CD4-positive, CD25-positive, alpha-beta regulatory T cell (primary cell): ENCODE measurements at regions not wholly inside any gene's neighbourhood (a gene's known extent, or its start where the extent isn't known, plus 50 kb on each side); places are given as distances from the start of the nearest gene placed in this dataset.

ENCODE experiments used
- ATAC-seq, 2 donors: fragments of 150-1000 bp; cut with Tn5 transposase; one replicate each; pipeline ENCODE4 v1.10.0; 2021; ENCODE audit warnings: low read depth in 2 of 2, moderate number of reproducible peaks in 2 of 2, moderate library complexity in 1 of 2
- DNase-seq, 3 donors: peaks; one replicate each; pipeline versions ENCODE4 v3.0.0 to v3.0.0-alpha.2; 2012 to 2022; ENCODE audit warnings: mixed read lengths in 1 of 3
- H3K27ac ChIP-seq: one replicate; pipeline ENCODE4 v1.7.0; 2013; ENCODE audit warnings: mild to moderate bottlenecking, low read length; ENCODE audit not compliant: insufficient read depth, poor library complexity, severe bottlenecking
- H3K27me3 ChIP-seq: one replicate; pipeline ENCODE4 v1.7.0; 2013; ENCODE audit warnings: low read length; ENCODE audit not compliant: control insufficient read depth, insufficient read depth
- H3K36me3 ChIP-seq: one replicate; pipeline ENCODE4 v1.7.0; 2013; ENCODE audit warnings: mild to moderate bottlenecking, low read length, moderate library complexity; ENCODE audit not compliant: control insufficient read depth, insufficient read depth
- H3K4me1 ChIP-seq: 2 replicates; pipeline ENCODE4 v1.7.0; 2013; ENCODE audit warnings: mild to moderate bottlenecking, low read length; ENCODE audit not compliant: insufficient read depth, control insufficient read depth, poor library complexity, severe bottlenecking
- H3K4me3 ChIP-seq: one replicate; pipeline ENCODE4 v1.7.0; 2013; ENCODE audit warnings: low read depth, mild to moderate bottlenecking, low read length, moderate library complexity
- H3K9me3 ChIP-seq, 2 experiments: 1 replicate in 1 of 2; 2 replicates in 1 of 2; pipeline ENCODE4 v1.7.0; 2013; ENCODE audit warnings: low read length in 2 of 2, mild to moderate bottlenecking in 1 of 2, moderate library complexity in 1 of 2; ENCODE audit not compliant: control insufficient read depth in 2 of 2
- H3K27ac Mint-ChIP-seq, 3 donors: one replicate each; pipeline ENCODE4 v1.8.0; 2020 to 2022; ENCODE audit warnings: mild to moderate bottlenecking in 3 of 3, mixed read lengths in 3 of 3, moderate library complexity in 2 of 3
- H3K27me3 Mint-ChIP-seq: one replicate; pipeline ENCODE4 v1.8.0; 2022; ENCODE audit warnings: mild to moderate bottlenecking, mixed read lengths
- H3K36me3 Mint-ChIP-seq: one replicate; pipeline ENCODE4 v1.8.0; 2020; ENCODE audit warnings: mixed read lengths
- H3K4me1 Mint-ChIP-seq, 4 donors: one replicate each; pipeline ENCODE4 v1.8.0; 2020 to 2022; ENCODE audit warnings: mixed read lengths in 4 of 4, mild to moderate bottlenecking in 1 of 4
- H3K4me3 Mint-ChIP-seq, 4 donors: one replicate each; pipeline ENCODE4 v1.8.0; 2020 to 2022; ENCODE audit warnings: mild to moderate bottlenecking in 4 of 4, mixed read lengths in 4 of 4, moderate library complexity in 3 of 4
- H3K9me3 Mint-ChIP-seq, 7 donors: one replicate each; pipeline ENCODE4 v1.8.0; 2020 to 2022; ENCODE audit warnings: mixed read lengths in 7 of 7, mild to moderate bottlenecking in 3 of 7, moderate library complexity in 2 of 7

GRCh38 chr1:59219916-59220315 is 77.0 kb upstream of the FGGY start:
- ATAC-seq (no peak), DNase-seq (no peak)
- H3K9me3 Mint-ChIP-seq, result peaks cover 0 to 5% (median 0%) of the 10 kb centered on the region in 7 donors
- no peaks in the 10 kb centered on the region for H3K36me3 ChIP-seq
- no peaks in the 10 kb centered on the region for H3K4me1 ChIP-seq
- H3K9me3 ChIP-seq, result no peaks in the 10 kb centered on the region
- H3K27ac Mint-ChIP-seq, result no peak overlapping the region
- H3K4me3 Mint-ChIP-seq, result no peak overlapping the region
- no peak overlapping the region for H3K27ac ChIP-seq
- no peaks in the 10 kb centered on the region for H3K27me3 Mint-ChIP-seq
- H3K36me3 Mint-ChIP-seq, result no peaks in the 10 kb centered on the region
- H3K4me3 ChIP-seq, result no peak overlapping the region
- no peaks in the 10 kb centered on the region for H3K27me3 ChIP-seq
- no peaks in the 10 kb centered on the region for H3K4me1 Mint-ChIP-seq

GRCh38 chr1:59220356-59220755 is 76.5 kb upstream of the FGGY start:
- ATAC-seq (no peak), DNase-seq (no peak)
- Mint-ChIP-seq H3K36me3 (no peaks in the 10 kb centered on the region), H3K4me1 (no peaks in the 10 kb centered on the region), H3K4me3 (no peak overlapping the region), H3K27ac (no peak overlapping the region), H3K27me3 (no peaks in the 10 kb centered on the region), H3K9me3 (peaks cover 0 to 5% (median 0%) of the 10 kb centered on the region in 7 donors)
- H3K27me3 ChIP-seq, result no peaks in the 10 kb centered on the region
- H3K9me3 ChIP-seq, result no peaks in the 10 kb centered on the region
- H3K4me1 ChIP-seq, result no peaks in the 10 kb centered on the region
- no peaks in the 10 kb centered on the region for H3K36me3 ChIP-seq
- H3K27ac ChIP-seq, result no peak overlapping the region
- H3K4me3 ChIP-seq, result no peak overlapping the region

- peaks cover 0 to 3% (median 0%) of the 10 kb centered on the region in 7 donors for H3K9me3 Mint-ChIP-seq
- no peak for ATAC-seq
Observed at GRCh38 chr1:59223198-59223597, 73.7 kb upstream of the FGGY start.

GRCh38 chr1:59223989-59224634 is 72.8 kb upstream of the FGGY start:
- Histone ChIP-seq H3K27me3 (no peaks in the 10 kb centered on the region), H3K9me3 (no peaks in the 10 kb centered on the region), H3K4me1 (no peaks in the 10 kb centered on the region), H3K4me3 (no peak overlapping the region), H3K27ac (no peak overlapping the region), H3K36me3 (no peaks in the 10 kb centered on the region)
- Mint-ChIP-seq H3K27me3 (no peaks in the 10 kb centered on the region), H3K4me3 (no peak overlapping the region), H3K27ac (no peak overlapping the region), H3K4me1 (no peaks in the 10 kb centered on the region), H3K36me3 (no peaks in the 10 kb centered on the region), H3K9me3 (peaks cover 0 to 3% (median 0%) of the 10 kb centered on the region in 7 donors)
- ATAC-seq (no peak), DNase-seq (no peak)

More at GRCh38 chr1:59223198-59223597, 73.7 kb upstream of the FGGY start:
- H3K4me3 ChIP-seq, result no peak overlapping the region
- no peak for DNase-seq
- no peaks in the 10 kb centered on the region for H3K36me3 ChIP-seq
- Mint-ChIP-seq H3K36me3 (no peaks in the 10 kb centered on the region), H3K27me3 (no peaks in the 10 kb centered on the region), H3K27ac (no peak overlapping the region), H3K4me1 (no peaks in the 10 kb centered on the region), H3K4me3 (no peak overlapping the region)
- no peaks in the 10 kb centered on the region for H3K9me3 ChIP-seq
- H3K27me3 ChIP-seq, result no peaks in the 10 kb centered on the region
- no peaks in the 10 kb centered on the region for H3K4me1 ChIP-seq
- H3K27ac ChIP-seq, result no peak overlapping the region

- Mint-ChIP-seq H3K27ac (no peak overlapping the region), H3K36me3 (no peaks in the 10 kb centered on the region), H3K4me1 (no peaks in the 10 kb centered on the region), H3K4me3 (no peak overlapping the region), H3K27me3 (no peaks in the 10 kb centered on the region), H3K9me3 (peaks cover 0 to 3% (median 0%) of the 10 kb centered on the region in 7 donors)
- Histone ChIP-seq H3K9me3 (no peaks in the 10 kb centered on the region), H3K4me3 (no peak overlapping the region), H3K36me3 (no peaks in the 10 kb centered on the region), H3K27ac (no peak overlapping the region), H3K27me3 (no peaks in the 10 kb centered on the region), H3K4me1 (no peaks in the 10 kb centered on the region)
- DNase-seq (no peak), ATAC-seq (no peak)
Observed at GRCh38 chr1:59225594-59226316, 71.1 kb upstream of the FGGY start.

GRCh38 chr1:59229138-59229537 is 67.8 kb upstream of the FGGY start:
- ATAC-seq (no peak), DNase-seq (no peak)
- Mint-ChIP-seq H3K27me3 (no peaks in the 10 kb centered on the region), H3K4me3 (no peak overlapping the region), H3K36me3 (no peaks in the 10 kb centered on the region), H3K4me1 (no peaks in the 10 kb centered on the region), H3K27ac (no peak overlapping the region), H3K9me3 (peaks cover 0 to 3% (median 0%) of the 10 kb centered on the region in 7 donors)
- Histone ChIP-seq H3K36me3 (no peaks in the 10 kb centered on the region), H3K4me1 (no peaks in the 10 kb centered on the region), H3K4me3 (no peak overlapping the region), H3K9me3 (no peaks in the 10 kb centered on the region), H3K27ac (no peak overlapping the region), H3K27me3 (no peaks in the 10 kb centered on the region)

- no peaks in the 10 kb centered on the region for H3K4me1 Mint-ChIP-seq
- ATAC-seq (no peak), DNase-seq (no peak)
- Histone ChIP-seq H3K27me3 (no peaks in the 10 kb centered on the region), H3K27ac (no peak overlapping the region), H3K9me3 (no peaks in the 10 kb centered on the region), H3K36me3 (no peaks in the 10 kb centered on the region), H3K4me1 (no peaks in the 10 kb centered on the region), H3K4me3 (no peak overlapping the region)
- H3K36me3 Mint-ChIP-seq, result no peaks in the 10 kb centered on the region
- H3K9me3 Mint-ChIP-seq, result peaks cover 0 to 2% (median 0%) of the 10 kb centered on the region in 7 donors
- no peaks in the 10 kb centered on the region for H3K27me3 Mint-ChIP-seq
- no peak overlapping the region for H3K4me3 Mint-ChIP-seq
- no peak overlapping the region for H3K27ac Mint-ChIP-seq
Observed at GRCh38 chr1:59230622-59231021, 66.3 kb upstream of the FGGY start.

GRCh38 chr1:59232216-59232615 is 64.7 kb upstream of the FGGY start:
- no peaks in the 10 kb centered on the region for H3K4me1 ChIP-seq
- Mint-ChIP-seq H3K9me3 (peaks cover 0 to under 1% (median 0%) of the 10 kb centered on the region in 7 donors), H3K27ac (no peak overlapping the region), H3K4me1 (no peaks in the 10 kb centered on the region), H3K27me3 (no peaks in the 10 kb centered on the region), H3K36me3 (no peaks in the 10 kb centered on the region), H3K4me3 (no peak overlapping the region)
- H3K4me3 ChIP-seq, result no peak overlapping the region
- DNase-seq (no peak), ATAC-seq (no peak)
- no peaks in the 10 kb centered on the region for H3K9me3 ChIP-seq
- no peak overlapping the region for H3K27ac ChIP-seq
- H3K27me3 ChIP-seq, result no peaks in the 10 kb centered on the region
- H3K36me3 ChIP-seq, result no peaks in the 10 kb centered on the region
